ENCODE measurements at regions not wholly inside any gene's neighbourhood (a gene's known extent, or its start where the extent isn't known, plus 50 kb on each side); places are given as distances from the start of the nearest gene placed in this dataset.
"Not testable (repeated sequence)": the region's sequence is repeated elsewhere in the genome, so short reads cannot be mapped to it uniquely, and the experiment has no call there.

DNA sequence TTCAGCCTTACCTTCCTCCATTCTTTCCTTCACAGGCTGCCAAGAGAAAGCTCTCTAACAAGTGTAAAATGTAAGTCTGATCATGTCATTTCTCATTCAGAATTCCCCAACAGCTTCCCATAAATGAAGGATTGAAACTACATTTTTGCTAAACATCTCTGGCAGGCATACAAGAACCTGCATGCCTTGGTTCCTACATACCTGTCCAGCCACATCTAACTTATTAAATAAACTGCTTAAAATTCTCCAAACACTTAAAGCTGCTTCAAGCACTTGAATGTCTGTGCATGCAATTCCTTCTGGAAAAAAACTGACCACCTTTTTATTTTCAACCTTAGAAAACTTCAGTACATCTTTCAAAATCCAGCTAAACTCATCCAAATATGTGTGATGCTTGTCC, 84.4 kb upstream of the DCN start:
- DNase-seq: no peak

DNA sequence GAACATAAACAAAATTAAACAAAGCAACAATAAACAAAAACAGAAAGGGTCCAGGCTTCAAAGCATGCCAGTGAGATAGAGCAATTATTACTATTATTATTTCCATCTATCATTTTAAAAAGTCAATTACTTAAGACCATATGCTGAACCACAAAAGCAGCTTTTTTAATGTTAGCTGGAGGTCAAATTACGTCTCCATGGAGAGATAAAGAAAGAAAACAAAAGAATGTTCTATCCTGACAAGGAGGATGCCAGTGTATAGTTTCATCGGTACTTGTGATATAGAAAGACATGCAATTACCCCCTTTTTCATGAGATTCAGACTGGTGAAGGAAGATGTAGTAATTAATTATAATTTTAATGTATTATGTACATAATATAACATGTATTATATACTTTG, 81.6 kb upstream of the DCN start:
- no peak for DNase-seq

DNA sequence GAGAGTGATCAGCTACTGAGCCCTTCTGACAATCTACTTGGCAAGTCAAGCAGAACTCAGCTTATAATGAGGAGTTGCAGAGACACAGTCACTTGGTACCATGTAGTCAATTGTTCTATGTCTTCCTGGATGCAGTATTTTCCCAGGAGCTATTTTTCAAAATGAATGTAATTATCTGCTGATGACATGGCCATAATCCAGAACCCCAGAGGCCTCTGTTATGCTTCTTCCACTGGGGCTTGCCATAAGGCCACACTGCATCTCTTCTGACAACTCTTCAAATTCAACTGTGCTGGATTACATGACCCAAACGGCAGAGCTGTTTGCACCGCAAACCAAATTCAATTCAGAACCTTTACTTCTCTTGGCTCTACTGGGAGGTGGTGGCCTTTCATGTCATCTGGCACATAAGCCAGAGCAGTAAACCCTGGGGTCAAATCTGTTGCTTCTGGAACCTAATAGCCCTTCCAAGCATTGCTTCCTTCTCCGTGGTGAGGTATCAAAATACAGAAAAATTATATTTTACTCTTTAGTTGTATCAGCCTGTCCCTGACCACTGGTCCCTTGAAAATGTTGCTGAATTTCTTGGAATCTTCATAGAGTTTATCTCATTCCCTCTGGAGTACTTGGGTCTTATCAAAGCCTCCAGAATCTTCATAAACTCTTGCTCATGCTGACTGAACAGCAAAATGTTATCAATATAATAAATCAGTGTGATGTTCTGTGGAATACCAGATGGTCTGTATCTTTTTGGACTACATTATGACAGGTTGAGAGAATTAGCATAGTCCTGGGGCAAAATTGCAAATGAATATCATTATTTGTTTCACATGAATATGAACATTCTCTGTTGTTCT, 79.4 kb upstream of the DCN start:
- DNase-seq: no peak

DNA sequence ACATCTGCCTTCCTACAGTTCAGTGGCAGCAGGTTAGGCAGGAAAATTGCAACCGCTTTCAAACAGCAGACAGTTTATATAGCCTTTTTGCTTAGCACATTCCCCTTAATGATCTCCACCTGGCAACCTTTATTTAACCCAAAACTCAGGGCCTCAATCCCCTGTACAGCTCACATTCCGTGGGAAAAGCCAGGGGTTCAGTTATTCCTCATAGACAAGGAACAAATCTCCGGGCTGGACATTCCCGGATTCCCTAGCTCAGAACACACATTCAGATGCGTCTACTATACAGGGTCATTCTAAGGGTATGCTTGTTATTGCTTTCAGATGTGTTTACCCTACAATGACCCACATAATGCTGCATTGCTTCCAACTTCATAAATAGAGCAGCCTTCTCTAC, 73.8 kb upstream of the DCN start:
- no peak for DNase-seq

DNA sequence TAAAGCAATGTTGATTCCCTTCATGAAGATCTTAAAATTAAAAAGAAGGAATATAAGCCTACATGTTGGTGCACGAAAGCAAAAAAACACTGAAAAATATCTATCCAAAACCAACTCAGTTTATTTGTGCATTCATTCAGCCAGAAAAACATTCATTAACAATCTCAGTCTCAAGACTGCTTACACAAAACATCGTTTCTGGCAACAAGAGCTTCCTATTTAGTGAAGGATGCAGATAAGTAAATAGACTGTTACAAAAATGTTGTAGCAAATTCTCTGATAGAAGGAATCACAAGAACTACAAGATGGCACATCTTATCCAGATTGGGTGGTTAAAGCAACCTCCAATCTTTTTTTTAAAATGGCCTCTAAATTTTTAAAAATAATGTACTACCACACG, 69.7 kb upstream of the DCN start:
- DNase-seq: no peak

DNA sequence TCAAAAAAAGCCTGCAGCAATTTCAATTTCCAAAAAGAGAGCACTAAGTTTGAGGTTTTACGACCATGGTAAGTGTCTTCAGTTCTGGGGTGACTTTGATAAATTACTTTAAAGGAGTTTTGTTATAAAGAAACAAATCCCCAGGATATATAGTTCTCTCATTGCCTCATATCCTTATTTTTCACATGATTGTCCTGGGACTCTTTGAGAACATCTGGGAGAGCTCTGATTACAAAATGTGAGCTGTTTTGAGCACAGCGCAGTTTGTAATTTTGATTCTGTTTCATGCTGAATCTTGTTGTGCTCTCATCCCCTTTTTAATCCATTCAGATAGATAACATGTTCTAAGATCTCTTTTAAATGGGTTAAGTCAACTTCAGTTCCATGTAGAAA, 67.7 kb upstream of the DCN start:
- no peak for DNase-seq

DNA sequence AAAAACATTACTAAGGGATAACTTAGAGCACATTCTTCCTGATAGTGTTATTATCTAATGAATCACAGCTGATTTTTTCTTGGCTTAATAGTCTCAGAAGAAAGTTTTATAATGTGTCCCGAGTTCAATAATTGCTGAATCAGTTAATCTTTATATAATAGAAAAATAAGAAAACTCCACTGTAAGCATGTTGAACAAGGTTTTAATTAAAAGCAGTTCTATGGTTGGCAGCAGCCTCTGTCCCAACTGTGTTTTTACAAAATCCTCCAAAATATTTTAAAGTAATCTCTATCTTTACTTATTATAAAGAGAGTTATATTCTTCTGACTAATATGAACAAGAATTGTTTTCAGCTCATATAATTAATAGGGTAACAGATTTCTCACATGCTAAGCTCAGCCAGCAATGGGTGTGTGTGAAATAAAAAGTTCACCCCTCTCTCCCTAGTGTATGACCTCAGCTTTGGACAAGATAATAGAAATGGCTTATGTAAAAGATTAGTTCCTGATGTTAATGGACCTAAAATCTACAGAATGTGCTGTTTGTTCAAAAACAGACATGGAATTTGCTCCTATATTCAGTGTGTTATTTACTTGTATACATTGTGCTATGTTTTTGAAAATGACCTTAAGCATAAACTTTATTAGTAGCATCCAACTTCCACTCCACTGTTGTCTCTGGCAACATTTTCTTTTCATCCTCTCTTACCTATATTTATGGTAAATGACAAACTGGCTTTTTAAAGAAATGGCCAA, 67.1 kb upstream of the DCN start:
- no peak for DNase-seq

DNA sequence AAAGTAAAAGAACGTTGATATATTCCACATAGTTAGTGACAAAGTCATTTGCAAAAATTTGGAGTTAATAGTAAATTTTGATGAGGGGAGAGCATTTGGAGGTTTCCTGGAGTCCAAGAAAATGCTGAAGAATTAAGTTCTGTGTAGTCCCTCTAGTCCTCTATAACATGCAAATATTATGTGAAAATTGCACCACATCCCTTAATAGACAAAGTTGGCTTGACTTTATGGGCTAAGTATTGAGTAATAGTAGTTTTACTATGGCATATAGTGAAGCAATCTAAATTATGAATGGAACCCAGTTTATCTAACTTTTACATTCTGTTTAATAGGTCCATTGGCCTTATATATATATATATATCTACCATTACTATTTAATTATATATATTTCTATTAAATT, 66.4 kb upstream of the DCN start:
- no peak for DNase-seq

DNA sequence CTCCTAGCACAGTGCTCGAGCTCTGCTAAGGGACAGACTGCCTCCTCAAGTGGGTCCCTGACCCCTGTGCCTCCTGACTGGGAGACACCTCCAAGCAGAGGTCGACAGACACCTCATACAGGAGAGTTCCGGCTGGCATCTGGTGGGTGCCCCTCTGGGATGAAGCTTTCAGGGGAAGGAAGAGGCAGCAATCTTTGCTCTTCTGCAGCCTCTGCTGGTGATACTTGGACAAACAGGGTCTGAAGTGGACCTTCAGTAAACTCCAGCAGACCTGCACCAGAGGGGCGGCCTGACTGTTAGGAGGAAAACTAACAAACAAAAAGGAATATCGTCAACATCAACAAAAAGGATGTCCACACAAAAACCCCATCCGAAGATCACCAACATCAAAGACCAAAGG, 60.6 kb upstream of the DCN start:
- not testable (repeated sequence) for DNase-seq

DNA sequence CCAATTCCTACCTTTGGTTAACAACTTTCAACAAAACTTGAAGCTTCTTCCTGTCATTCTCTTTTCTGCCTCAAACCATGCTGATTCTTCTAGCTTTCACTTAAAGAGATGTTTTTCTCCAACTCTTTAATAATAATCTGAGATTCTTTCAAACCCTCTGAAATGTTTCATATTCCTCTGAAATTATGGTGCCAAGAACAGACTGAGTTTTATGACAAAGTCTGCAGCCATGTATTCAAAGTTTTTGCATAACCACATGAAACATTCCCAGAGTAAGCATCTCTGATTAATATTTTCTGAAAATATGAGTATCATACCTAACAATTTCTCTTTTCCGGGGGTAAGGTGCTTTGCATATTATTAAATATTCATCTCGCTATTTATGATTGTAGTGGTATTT, 59.1 kb upstream of the DCN start:
- DNase-seq: no peak

DNA sequence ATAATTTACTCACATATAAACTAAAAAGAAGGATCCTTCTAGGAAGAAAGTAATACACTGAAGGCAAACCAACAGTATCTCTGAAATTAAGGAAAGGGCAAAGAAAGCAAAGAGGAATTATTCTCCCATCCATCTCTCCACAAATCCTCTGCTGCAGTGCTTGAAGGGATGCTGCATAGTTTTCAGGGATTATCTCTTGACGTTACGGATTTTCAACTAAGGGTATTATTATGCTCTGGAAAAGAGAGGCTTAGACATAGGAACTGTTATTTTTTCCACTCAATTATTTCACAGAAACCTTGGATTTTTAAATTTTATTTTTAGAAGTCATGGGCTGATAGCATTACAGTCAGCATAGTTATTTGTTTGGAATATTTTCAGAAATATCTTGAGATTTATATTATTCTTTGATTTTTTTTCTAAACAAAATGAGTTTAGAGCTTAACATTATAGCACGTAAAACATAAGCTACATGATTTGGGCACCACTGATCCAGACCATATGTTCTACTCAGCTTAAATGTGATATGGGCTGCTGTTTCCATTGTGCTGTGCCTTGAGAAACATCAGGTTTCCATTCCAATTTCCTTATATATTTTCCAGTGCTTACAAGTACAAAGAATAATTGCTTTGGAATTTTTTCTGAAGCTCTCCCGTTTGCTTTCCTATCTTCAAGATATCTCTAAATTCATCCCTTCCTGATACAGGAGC, 57.9 kb upstream of the DCN start:
- no peak for DNase-seq

DNA sequence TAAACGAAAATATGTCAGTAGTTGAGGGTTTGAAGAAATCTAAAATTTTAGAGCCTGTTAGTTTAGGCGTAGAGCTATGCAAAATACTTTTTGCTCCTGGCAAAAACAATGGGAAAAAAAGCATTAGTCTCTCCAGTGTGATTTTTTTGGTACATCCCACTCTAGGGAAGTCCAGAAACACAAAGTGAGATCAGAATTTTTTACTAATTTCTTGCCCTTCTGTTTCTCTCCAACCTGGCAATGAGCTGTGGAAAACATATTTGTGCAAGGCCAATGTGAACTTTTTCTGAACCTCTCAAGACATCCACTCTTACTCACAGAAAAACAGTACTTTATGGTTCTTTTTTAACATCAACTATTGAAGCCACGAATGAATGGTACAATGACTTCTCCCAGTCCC, 56.9 kb upstream of the DCN start:
- no peak for DNase-seq
